GM23338 (cell line): ENCODE measurements at regions not wholly inside any gene's neighbourhood (a gene's known extent, or its start where the extent isn't known, plus 50 kb on each side); places are given as distances from the start of the nearest gene placed in this dataset.

Experiments
- CREB1 ChIP-seq: fragments of 250-450 bp; sonication (Bioruptor Pico); IDR thresholded peaks from 2 replicates; pipeline ENCODE4 v1.5.0; 2020; ENCODE audit warnings: low read depth, mild to moderate bottlenecking, moderate library complexity
- CTCF ChIP-seq, 2 experiments: fragments of 200-600 bp in 1 of 2; sonication (generic) in 1 of 2; conservative IDR thresholded peaks; 2 replicates each; pipeline versions ENCODE4 v1.5.1 to v1.6.1; 2016 to 2017; ENCODE audit warnings: antibody characterized with exemption in 2 of 2, low read depth in 2 of 2, mild to moderate bottlenecking in 2 of 2, moderate library complexity in 1 of 2
- EZH2 ChIP-seq: fragments of 200-600 bp; sonication (generic); IDR thresholded peaks from one replicate; pipeline ENCODE4 v1.8.0; 2017; ENCODE audit warnings: antibody characterized with exemption, mild to moderate bottlenecking, low read depth; ENCODE audit not compliant: unreplicated experiment
- EZH2phosphoT487 ChIP-seq: fragments of 200-600 bp; sonication (generic); IDR thresholded peaks from one replicate; pipeline ENCODE4 v1.8.1; 2018; ENCODE audit warnings: antibody characterized with exemption; ENCODE audit not compliant: unreplicated experiment
- JUNB ChIP-seq: IDR thresholded peaks from one replicate; pipeline ENCODE4 v1.6.1; 2016; ENCODE audit warnings: antibody characterized with exemption; ENCODE audit not compliant: unreplicated experiment
- NANOG ChIP-seq: IDR thresholded peaks from 2 replicates; pipeline ENCODE4 v1.6.1; 2016; ENCODE audit warnings: antibody characterized with exemption, borderline replicate concordance
- POLR2AphosphoS5 ChIP-seq: IDR thresholded peaks from 2 replicates; pipeline ENCODE4 v1.6.1; 2016; ENCODE audit warnings: antibody characterized with exemption, low read depth
- STAT1 ChIP-seq: IDR thresholded peaks from one replicate; pipeline ENCODE4 v1.6.1; 2016; ENCODE audit warnings: antibody characterized with exemption; ENCODE audit not compliant: unreplicated experiment
- ZNF114 ChIP-seq: fragments of 250-450 bp; sonication (Bioruptor Pico); IDR thresholded peaks from 2 replicates; pipeline ENCODE4 v1.5.0; 2020; ENCODE audit warnings: mild to moderate bottlenecking, moderate library complexity
- ZNF331 ChIP-seq: fragments of 250-450 bp; sonication (Bioruptor Pico); IDR thresholded peaks from 2 replicates; pipeline ENCODE4 v1.5.0; 2020; ENCODE audit warnings: low read depth, mild to moderate bottlenecking, moderate library complexity
- ZNF462 ChIP-seq: fragments of 250-450 bp; sonication (Bioruptor Pico); IDR thresholded peaks from 2 replicates; pipeline ENCODE4 v1.5.0; 2020; ENCODE audit warnings: mild to moderate bottlenecking, moderate library complexity
- TF ChIP-seq, protein P1 (sequence below): IDR thresholded peaks from one replicate; pipeline ENCODE4 v1.6.1; 2018; ENCODE audit warnings: antibody characterized with exemption; ENCODE audit not compliant: unreplicated experiment

DNA sequence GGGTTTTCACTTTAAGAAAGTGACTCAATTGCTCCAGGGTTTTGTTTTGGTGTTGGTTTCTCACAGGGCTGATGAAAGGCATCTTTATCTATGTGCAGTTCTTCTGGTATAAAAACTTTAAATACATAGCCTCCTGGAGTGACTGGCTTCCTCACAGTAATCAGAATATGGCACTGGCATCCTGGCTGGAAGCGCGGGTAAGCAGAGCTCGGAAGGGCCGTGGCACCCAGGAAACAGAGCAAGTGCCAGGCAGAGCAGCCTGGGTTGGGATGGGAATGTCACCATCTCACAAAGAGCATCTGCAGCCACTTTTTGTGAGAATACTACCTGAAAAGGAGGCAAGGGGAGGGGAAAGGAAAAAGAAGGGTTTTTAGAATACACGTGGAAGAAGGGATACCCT, 534.7 kb downstream of the PLCL1 start:
- TF ChIP-seq CTCF (conservative IDR thresholded peaks at IDR 0.05; ENCODE audit: low read depth in 2 of 2) (no peak), CREB1 (CRISPR knock-in tag) (no peak), ZNF114 (no peak), EZH2phosphoT487 (no peak), NANOG (no peak), EZH2 (no peak), POLR2AphosphoS5 (no peak), ZNF462 (CRISPR knock-in tag) (no peak), JUNB (no peak), STAT1 (no peak), ZNF331 (no peak)
- TF ChIP-seq, protein P1, sequence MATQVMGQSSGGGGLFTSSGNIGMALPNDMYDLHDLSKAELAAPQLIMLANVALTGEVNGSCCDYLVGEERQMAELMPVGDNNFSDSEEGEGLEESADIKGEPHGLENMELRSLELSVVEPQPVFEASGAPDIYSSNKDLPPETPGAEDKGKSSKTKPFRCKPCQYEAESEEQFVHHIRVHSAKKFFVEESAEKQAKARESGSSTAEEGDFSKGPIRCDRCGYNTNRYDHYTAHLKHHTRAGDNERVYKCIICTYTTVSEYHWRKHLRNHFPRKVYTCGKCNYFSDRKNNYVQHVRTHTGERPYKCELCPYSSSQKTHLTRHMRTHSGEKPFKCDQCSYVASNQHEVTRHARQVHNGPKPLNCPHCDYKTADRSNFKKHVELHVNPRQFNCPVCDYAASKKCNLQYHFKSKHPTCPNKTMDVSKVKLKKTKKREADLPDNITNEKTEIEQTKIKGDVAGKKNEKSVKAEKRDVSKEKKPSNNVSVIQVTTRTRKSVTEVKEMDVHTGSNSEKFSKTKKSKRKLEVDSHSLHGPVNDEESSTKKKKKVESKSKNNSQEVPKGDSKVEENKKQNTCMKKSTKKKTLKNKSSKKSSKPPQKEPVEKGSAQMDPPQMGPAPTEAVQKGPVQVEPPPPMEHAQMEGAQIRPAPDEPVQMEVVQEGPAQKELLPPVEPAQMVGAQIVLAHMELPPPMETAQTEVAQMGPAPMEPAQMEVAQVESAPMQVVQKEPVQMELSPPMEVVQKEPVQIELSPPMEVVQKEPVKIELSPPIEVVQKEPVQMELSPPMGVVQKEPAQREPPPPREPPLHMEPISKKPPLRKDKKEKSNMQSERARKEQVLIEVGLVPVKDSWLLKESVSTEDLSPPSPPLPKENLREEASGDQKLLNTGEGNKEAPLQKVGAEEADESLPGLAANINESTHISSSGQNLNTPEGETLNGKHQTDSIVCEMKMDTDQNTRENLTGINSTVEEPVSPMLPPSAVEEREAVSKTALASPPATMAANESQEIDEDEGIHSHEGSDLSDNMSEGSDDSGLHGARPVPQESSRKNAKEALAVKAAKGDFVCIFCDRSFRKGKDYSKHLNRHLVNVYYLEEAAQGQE: no peak
